Esophagus squamous epithelium (tissue), 5 donors: ENCODE measurements at regions not wholly inside any gene's neighbourhood (a gene's known extent, or its start where the extent isn't known, plus 50 kb on each side); places are given as distances from the start of the nearest gene placed in this dataset.
A peak's percentile ranks its signal among the peaks of the same experiment; 100 is the strongest.

Experiments
- DNase-seq: peaks from one replicate; lab custom pipeline; 2025; lab: John Stamatoyannopoulos, UW
- H3K27ac ChIP-seq, 4 donors: fragments of 200-600 bp; sonication (generic); one replicate each; pipeline ENCODE4 v1.5.1; 2016 to 2019; ENCODE audit warnings: mild to moderate bottlenecking in 1 of 4
- H3K27me3 ChIP-seq, 4 donors: fragments of 200-600 bp; sonication (generic); 1 replicate in 3 of 4; 2 replicates in 1 of 4; pipeline versions ENCODE4 v1.5.1 to v1.6.0; 2017 to 2021; ENCODE audit warnings: antibody characterized with exemption in 1 of 4
- H3K36me3 ChIP-seq, 3 donors: fragments of 200-600 bp; sonication (generic); one replicate each; pipeline ENCODE4 v1.5.1; 2016 to 2019
- H3K4me1 ChIP-seq, 3 donors: fragments of 200-600 bp; sonication (generic); one replicate each; pipeline ENCODE4 v1.5.1; 2017 to 2019
- H3K4me3 ChIP-seq, 4 donors: fragments of 200-600 bp; sonication (generic); 1 replicate in 3 of 4; 2 replicates in 1 of 4; pipeline ENCODE4 v1.5.1; 2016 to 2019; ENCODE audit warnings: mild to moderate bottlenecking in 2 of 4, moderate library complexity in 1 of 4
- H3K9me3 ChIP-seq, 3 donors: fragments of 200-600 bp; sonication (generic); one replicate each; pipeline ENCODE4 v1.5.1; 2016 to 2019
- POLR2A ChIP-seq, 4 donors: fragments of 450-650 bp; IDR thresholded peaks; one replicate each; pipeline ENCODE4 v1.6.1; 2017; ENCODE audit warnings: antibody characterized with exemption in 4 of 4, mild to moderate bottlenecking in 4 of 4, moderate library complexity in 3 of 4
- WGBS, 2 donors: methylation state at CpG; one replicate each; pipeline ENCODE4 v1.1.5; 2018; 5-methylcytosine and 5-hydroxymethylcytosine counted together
- intact Hi-C: fragments of 100-400 bp; cut with DNase I; formaldehyde crosslinking; loops from one replicate; pipeline ENCODE4 v1.15.0; 2022
- TF ChIP-seq, protein P1 (sequence below), 6 experiments: fragments of 450-650 bp in 4 of 6; fragments of 200-600 bp in 2 of 6; sonication (generic) in 2 of 6; IDR thresholded peaks; one replicate each; pipeline ENCODE4 v1.5.1; 2016 to 2019; ENCODE audit warnings: antibody characterized with exemption in 6 of 6, mild to moderate bottlenecking in 4 of 6, moderate library complexity in 4 of 6
- donor health status: DM: yes; HTN: yes; CAD: no.

DNA sequence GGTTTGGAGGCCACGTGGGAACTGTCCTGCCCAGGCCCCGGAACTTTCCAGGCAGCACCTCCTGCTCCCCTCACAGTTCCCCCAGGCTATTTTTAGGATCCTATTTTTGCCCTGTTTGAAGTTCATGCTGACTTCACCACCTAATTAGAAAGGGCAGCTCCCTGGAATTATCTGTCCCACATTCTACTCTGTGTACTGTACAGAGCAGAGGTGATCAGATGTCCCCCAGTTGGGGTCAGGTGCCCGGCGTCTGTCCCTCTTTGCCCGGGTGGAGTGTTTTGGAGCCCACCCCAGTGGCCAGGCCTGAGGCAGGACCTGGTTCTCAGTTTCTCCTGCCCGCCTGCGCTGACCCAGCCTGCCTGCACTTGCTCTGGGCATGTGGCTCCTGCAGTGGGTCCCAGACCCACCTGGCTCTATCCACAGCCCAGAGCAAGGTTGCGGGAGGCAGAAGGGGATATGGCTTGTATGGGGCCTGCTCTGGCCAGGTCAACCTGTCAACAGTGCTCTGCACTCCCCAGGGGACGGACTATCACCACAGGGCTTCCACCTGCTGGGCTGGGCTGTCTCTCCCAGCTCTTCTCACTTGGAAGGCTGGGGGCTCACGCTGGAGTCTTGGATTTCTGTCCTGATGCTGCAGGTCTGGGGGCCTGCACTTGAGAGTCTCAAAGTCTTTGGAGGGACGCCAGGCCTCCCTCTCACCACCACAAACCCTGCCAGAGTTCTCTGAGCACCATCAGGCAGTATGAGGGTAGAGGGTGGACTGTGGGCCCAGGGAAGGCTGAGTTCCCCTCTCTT lies 268.3 kb downstream of the GADD45G start:
- intact Hi-C loops, result no loop called here
- no peaks in the 10 kb centered on the region for H3K9me3 ChIP-seq
- 40 to 54% methylated on average over 1 to 5 of the region's 11 CpGs for WGBS, 2 donors
- H3K4me1 ChIP-seq, result peaks cover 32 to 53% (median 35%) of the 10 kb centered on the region in 3 donors
- TF ChIP-seq, protein P1, sequence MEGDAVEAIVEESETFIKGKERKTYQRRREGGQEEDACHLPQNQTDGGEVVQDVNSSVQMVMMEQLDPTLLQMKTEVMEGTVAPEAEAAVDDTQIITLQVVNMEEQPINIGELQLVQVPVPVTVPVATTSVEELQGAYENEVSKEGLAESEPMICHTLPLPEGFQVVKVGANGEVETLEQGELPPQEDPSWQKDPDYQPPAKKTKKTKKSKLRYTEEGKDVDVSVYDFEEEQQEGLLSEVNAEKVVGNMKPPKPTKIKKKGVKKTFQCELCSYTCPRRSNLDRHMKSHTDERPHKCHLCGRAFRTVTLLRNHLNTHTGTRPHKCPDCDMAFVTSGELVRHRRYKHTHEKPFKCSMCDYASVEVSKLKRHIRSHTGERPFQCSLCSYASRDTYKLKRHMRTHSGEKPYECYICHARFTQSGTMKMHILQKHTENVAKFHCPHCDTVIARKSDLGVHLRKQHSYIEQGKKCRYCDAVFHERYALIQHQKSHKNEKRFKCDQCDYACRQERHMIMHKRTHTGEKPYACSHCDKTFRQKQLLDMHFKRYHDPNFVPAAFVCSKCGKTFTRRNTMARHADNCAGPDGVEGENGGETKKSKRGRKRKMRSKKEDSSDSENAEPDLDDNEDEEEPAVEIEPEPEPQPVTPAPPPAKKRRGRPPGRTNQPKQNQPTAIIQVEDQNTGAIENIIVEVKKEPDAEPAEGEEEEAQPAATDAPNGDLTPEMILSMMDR (IDR thresholded peaks at IDR 0.05), result no peak
- no peak for TF ChIP-seq POLR2A (IDR thresholded peaks at IDR 0.05)
- H3K27me3 ChIP-seq, result no peaks in the 10 kb centered on the region
- no peaks in the 10 kb centered on the region for H3K36me3 ChIP-seq
- no peak overlapping the region for H3K4me3 ChIP-seq
- no peak for DNase-seq
- H3K27ac ChIP-seq, result peak overlapping the region in 2 of 4 donors; percentile 66 to 72

DNA sequence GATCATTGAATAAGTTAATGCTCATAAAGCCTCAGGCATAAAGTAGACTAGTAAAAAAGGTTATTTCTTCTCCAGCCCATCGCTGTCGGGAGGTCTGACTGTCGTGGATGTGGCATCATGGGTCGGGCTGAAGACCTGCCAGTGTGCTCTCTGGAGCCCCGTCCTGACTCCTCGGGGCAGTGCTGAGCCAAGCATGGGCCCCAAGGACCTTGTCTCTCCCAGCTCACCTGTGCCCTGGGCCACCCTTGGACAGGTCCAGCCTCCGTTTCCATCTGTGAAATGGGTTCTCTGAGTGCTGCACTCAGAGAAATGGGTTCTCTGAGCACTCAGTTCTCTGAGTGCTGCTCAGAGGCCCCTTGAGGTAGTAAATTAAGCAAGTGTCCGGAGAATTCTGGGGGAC lies 269.0 kb downstream of the GADD45G start:
- Histone ChIP-seq H3K36me3 (no peaks in the 10 kb centered on the region), H3K27ac (peak overlapping the region in 3 of 4 donors; percentile 66 to 72 (median 70)), H3K4me1 (peaks cover 35 to 60% (median 36%) of the 10 kb centered on the region in 3 donors), H3K4me3 (no peak overlapping the region), H3K27me3 (no peaks in the 10 kb centered on the region), H3K9me3 (no peaks in the 10 kb centered on the region)
- DNase-seq, result no peak
- TF ChIP-seq, protein P1 (IDR thresholded peaks at IDR 0.05), result no peak
- no peak for TF ChIP-seq POLR2A (IDR thresholded peaks at IDR 0.05)
- WGBS, 2 donors, result 92 to 98% methylated on average over 6 to 7 of the region's 8 CpGs
- intact Hi-C loops, result no loop called here

DNA sequence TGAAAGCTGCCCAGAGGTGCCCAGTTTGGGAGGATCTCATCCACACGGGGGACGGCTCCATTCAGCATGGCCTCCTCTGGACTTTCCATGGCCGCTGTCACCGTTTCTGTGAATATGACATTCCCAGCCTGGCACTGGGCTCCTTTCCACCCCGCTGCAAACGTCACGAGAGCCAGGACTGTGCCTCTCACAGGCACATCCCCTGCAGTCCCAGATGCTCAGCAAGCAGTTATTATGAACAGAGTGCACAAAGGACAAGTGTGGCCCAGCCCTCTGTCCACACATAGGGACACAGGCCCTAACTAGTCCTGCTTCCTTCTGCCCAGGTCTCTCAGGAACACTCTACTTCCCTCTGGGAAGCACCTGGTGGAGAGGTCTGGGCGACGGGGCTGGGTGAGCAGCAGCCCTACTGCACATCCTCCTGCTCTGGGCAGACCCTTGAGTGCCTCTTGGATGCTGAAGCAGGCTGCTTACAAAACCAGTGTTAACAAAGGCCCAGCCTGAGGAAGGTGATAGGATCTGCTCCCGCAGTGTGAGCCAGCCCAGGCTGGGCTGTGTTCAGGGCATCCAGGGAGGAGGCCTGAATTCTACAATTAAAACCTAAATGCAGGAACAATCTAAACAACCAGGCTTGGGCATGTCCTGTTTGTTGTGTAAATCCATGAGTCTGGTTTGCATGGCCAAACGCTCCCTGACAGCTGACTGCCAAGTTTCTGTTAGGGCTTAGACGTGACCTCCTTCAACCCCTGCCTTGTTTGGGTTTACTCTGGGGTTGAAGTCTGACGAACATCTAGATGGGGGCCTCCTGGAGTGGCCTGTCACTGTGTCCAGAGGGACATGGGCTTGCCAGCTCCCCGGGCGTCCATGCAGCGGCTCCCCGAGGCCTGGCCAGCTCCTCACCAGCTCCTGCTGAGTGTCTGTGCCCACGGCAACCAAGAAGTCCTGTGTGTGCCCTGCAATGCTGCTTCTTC lies 269.8 kb downstream of the GADD45G start:
- peak overlapping the region; percentile 56 to 72 (median 68) for H3K27ac ChIP-seq
- 44 to 48% methylated on average over 14 to 16 of the region's 18 CpGs for WGBS, 2 donors
- intact Hi-C loops, result no loop called here

DNA sequence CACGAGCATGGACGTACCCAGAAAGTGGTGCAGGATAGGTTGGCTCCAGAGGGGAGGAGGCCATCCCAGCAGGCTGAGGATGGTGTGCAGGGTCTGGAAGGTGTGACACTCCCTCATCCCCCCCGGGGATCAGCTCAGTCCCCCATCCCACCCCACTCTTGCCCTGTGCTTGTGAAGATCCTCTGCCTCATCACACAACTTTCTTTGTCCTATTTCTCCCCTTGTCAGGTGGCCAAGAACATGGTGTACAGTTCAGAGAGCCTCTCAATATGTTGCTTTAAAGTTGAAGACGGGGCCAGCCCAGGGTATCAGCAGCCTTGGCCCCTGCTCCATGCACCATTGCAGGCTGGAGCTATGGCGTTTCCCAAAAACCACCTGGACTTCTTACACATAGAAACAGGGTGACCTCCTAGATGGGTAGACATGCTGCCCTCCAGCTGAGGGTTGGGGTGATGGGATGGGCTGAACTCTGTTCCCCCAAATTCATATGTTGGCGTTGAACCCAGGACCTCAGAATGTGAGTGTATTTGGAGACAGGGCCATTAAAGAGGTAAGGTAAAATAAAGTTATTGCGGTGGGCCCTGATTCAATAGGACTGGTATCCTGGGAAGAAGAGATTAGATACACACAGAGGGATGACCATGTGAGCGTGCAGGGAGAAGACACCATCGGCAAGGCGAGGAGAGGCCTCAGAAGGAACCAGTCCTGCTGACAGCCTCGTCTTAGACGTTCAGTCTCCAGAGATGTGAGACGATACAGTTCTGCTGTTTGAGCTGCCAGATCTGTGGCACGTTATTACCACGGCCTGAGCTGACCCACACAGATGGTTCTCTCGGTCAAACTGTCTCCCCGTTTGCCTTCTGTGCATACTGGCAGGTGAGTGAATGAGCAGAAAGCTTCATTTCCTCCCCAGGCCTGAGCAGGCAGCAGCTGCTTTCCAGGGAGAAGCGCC lies 272.5 kb downstream of the GADD45G start:
- WGBS, 2 donors, result 76 to 78% methylated on average over 12 to 14 of the region's 18 CpGs
- H3K27ac ChIP-seq, result no peak overlapping the region
- DNase-seq, result no peak
- H3K27me3 ChIP-seq, result no peaks in the 10 kb centered on the region
- no peaks in the 10 kb centered on the region for H3K36me3 ChIP-seq
- H3K4me3 ChIP-seq, result no peak overlapping the region
- TF ChIP-seq, protein P1 (IDR thresholded peaks at IDR 0.05), result no peak
- TF ChIP-seq POLR2A (IDR thresholded peaks at IDR 0.05), result no peak
- H3K4me1 ChIP-seq, result peaks cover 33 to 76% (median 37%) of the 10 kb centered on the region in 3 donors
- H3K9me3 ChIP-seq, result no peaks in the 10 kb centered on the region
- intact Hi-C loops, result no loop called here

More for the DNA sequence above, 269.8 kb downstream of the GADD45G start:
- H3K27me3 ChIP-seq, result no peaks in the 10 kb centered on the region
- DNase-seq, result no peak
- H3K4me1 ChIP-seq, result peaks cover 35 to 68% (median 40%) of the 10 kb centered on the region in 3 donors
- no peak overlapping the region for H3K4me3 ChIP-seq
- TF ChIP-seq, protein P1 (IDR thresholded peaks at IDR 0.05), result no peak
- TF ChIP-seq POLR2A (IDR thresholded peaks at IDR 0.05), result no peak
- H3K9me3 ChIP-seq, result no peaks in the 10 kb centered on the region
- H3K36me3 ChIP-seq, result no peaks in the 10 kb centered on the region
